H1 (cell line): ENCODE measurements at regions not wholly inside any gene's neighbourhood (a gene's known extent, or its start where the extent isn't known, plus 50 kb on each side); places are given as distances from the start of the nearest gene placed in this dataset.

Source experiments
- CTCF ChIA-PET: fragments of 300-600 bp; sonication (Branson Sonifier 250); formaldehyde crosslinking; loops from one replicate; lab custom pipeline; 2021; ENCODE audit not compliant: partially characterized antibody; lab: Charles Lee
- POLR2A ChIA-PET: fragments of 300-600 bp; sonication (Branson Sonifier 250); formaldehyde crosslinking; loops from one replicate; lab custom pipeline; 2021; ENCODE audit warnings: inconsistent platforms; ENCODE audit not compliant: partially characterized antibody; lab: Charles Lee
- DNase-seq, 2 experiments: peaks; one replicate each; pipeline versions ENCODE4 v3.0.0 to v3.0.0-alpha.2; 2010 to 2022; ENCODE audit warnings: low spot score in 2 of 2, low read depth in 1 of 2, mixed read lengths in 1 of 2
- FAIRE-seq: peaks from 2 replicates; lab custom pipeline; 2011; peaks lifted over from hg19 to GRCh38; lab: Jason Lieb, UNC
- H2AFZ ChIP-seq: 2 replicates; pipeline ENCODE4 v1.8.1; 2012; ENCODE audit warnings: low read length, inconsistent platforms
- H2AK5ac ChIP-seq: 2 replicates; pipeline ENCODE4 v1.6.1; 2013; ENCODE audit warnings: low read depth, low read length
- H2BK120ac ChIP-seq: replicated peaks from 2 replicates; pipeline ENCODE3; 2013; ENCODE audit warnings: low read depth, low read length, inconsistent platforms
- H2BK12ac ChIP-seq: 2 replicates; pipeline ENCODE4 v1.6.1; 2013; ENCODE audit warnings: low read depth, low read length
- H2BK15ac ChIP-seq: 2 replicates; pipeline ENCODE4 v1.6.1; 2013; ENCODE audit warnings: low read length
- H2BK20ac ChIP-seq: 2 replicates; pipeline ENCODE4 v1.6.1; 2013; ENCODE audit warnings: low read length
- H2BK5ac ChIP-seq: 2 replicates; pipeline ENCODE4 v1.6.1; 2013; ENCODE audit warnings: low read depth, low read length
- H3K14ac ChIP-seq: 2 replicates; pipeline ENCODE4 v1.6.1; 2013; ENCODE audit warnings: inconsistent platforms; ENCODE audit not compliant: insufficient read length
- H3K18ac ChIP-seq: 2 replicates; pipeline ENCODE4 v1.6.1; 2013; ENCODE audit warnings: low read length; ENCODE audit errors: extremely low read depth
- H3K23ac ChIP-seq: 2 replicates; pipeline ENCODE4 v1.6.1; 2013; ENCODE audit warnings: inconsistent platforms; ENCODE audit not compliant: insufficient read length
- H3K23me2 ChIP-seq: 2 replicates; pipeline ENCODE4 v1.6.1; 2013; ENCODE audit warnings: low read depth, low read length
- H3K27ac ChIP-seq: 2 replicates; pipeline ENCODE4 v1.6.1; 2011; ENCODE audit warnings: low read depth, low read length, inconsistent platforms
- H3K27me3 ChIP-seq, 4 experiments: replicated peaks in 1 of 4; 1 replicate in 1 of 4; 2 replicates in 3 of 4; pipeline versions ENCODE4 v1.6.1 to v1.8.1; 2011 to 2013; ENCODE audit warnings: low read length in 3 of 4, mild to moderate bottlenecking in 3 of 4, inconsistent platforms in 2 of 4, mixed read lengths in 2 of 4, moderate library complexity in 1 of 4; ENCODE audit not compliant: control insufficient read depth in 3 of 4, insufficient read depth in 3 of 4; ENCODE audit errors: extremely low read depth in 1 of 4
- H3K36me3 ChIP-seq, 4 experiments: 2 replicates each; pipeline versions ENCODE4 v1.6.1 to v1.8.1; 2011 to 2013; ENCODE audit warnings: mild to moderate bottlenecking in 4 of 4, low read length in 3 of 4, moderate library complexity in 2 of 4, control low read depth in 1 of 4, inconsistent platforms in 1 of 4; ENCODE audit not compliant: insufficient read depth in 4 of 4, control insufficient read depth in 2 of 4
- H3K4ac ChIP-seq: replicated peaks from 2 replicates; pipeline ENCODE3; 2013; ENCODE audit warnings: low read length, low read depth, mixed read lengths, inconsistent platforms; ENCODE audit not compliant: insufficient read length
- H3K4me1 ChIP-seq, 4 experiments: replicated peaks in 1 of 4; 1 replicate in 1 of 4; 2 replicates in 3 of 4; pipeline versions ENCODE4 v1.6.1 to v1.8.1; 2011 to 2013; ENCODE audit warnings: low read length in 3 of 4, inconsistent platforms in 2 of 4, mixed read lengths in 1 of 4; ENCODE audit not compliant: insufficient read depth in 4 of 4, control insufficient read depth in 3 of 4
- H3K4me2 ChIP-seq, 2 experiments: 2 replicates each; pipeline versions ENCODE4 v1.6.1 to v1.8.1; 2011 to 2013; ENCODE audit warnings: low read depth in 2 of 2, low read length in 2 of 2, control low read depth in 1 of 2, inconsistent platforms in 1 of 2, mild to moderate bottlenecking in 1 of 2; ENCODE audit not compliant: insufficient read depth in 1 of 2
- H3K4me3 ChIP-seq, 4 experiments: fragments of 200-600, 300-600 bp in 1 of 4; sonication (generic), shearing (Covaris generic), sonication (Bioruptor Twin) in 1 of 4; 2 replicates each; pipeline versions ENCODE4 v1.5.1 to v1.8.1; 2011 to 2016; ENCODE audit warnings: low read length in 4 of 4, low read depth in 3 of 4, control low read depth in 2 of 4, inconsistent platforms in 2 of 4, mild to moderate bottlenecking in 2 of 4, mixed read lengths in 1 of 4, moderate library complexity in 1 of 4; ENCODE audit not compliant: insufficient read depth in 2 of 4; ENCODE audit errors: extremely low read depth in 1 of 4
- H3K56ac ChIP-seq: replicated peaks from 2 replicates; pipeline ENCODE3; 2013; ENCODE audit warnings: low read depth, mild to moderate bottlenecking, mixed read lengths, low read length, inconsistent platforms; ENCODE audit not compliant: insufficient read length
- H3K79me1 ChIP-seq: 2 replicates; pipeline ENCODE4 v1.6.1; 2013; ENCODE audit warnings: low read depth, low read length, control low read depth
- H3K79me2 ChIP-seq, 2 experiments: 2 replicates each; pipeline versions ENCODE4 v1.6.1 to v1.8.1; 2012 to 2013; ENCODE audit warnings: low read length in 2 of 2, mild to moderate bottlenecking in 2 of 2, inconsistent platforms in 1 of 2; ENCODE audit not compliant: insufficient read depth in 2 of 2, control insufficient read depth in 1 of 2
- H3K9ac ChIP-seq, 4 experiments: replicated peaks in 1 of 4; 1 replicate in 1 of 4; 2 replicates in 3 of 4; pipeline versions ENCODE4 v1.6.1 to v1.8.1; 2011 to 2013; ENCODE audit warnings: low read depth in 3 of 4, low read length in 3 of 4, control low read depth in 2 of 4, mild to moderate bottlenecking in 2 of 4, moderate library complexity in 2 of 4, inconsistent platforms in 1 of 4; ENCODE audit errors: extremely low read depth in 1 of 4
- H3K9me3 ChIP-seq, 2 experiments: 2 replicates each; pipeline versions ENCODE4 v1.6.1 to v1.8.1; 2012 to 2013; ENCODE audit warnings: mild to moderate bottlenecking in 2 of 2, moderate library complexity in 2 of 2, control low read depth in 1 of 2, inconsistent platforms in 1 of 2, low read depth in 1 of 2, low read length in 1 of 2, mixed read lengths in 1 of 2; ENCODE audit not compliant: insufficient read depth in 2 of 2
- H4K20me1 ChIP-seq, 2 experiments: replicated peaks in 1 of 2; 2 replicates each; pipeline versions ENCODE3 to v1.8.1; 2011 to 2013; ENCODE audit warnings: inconsistent platforms in 2 of 2, low read length in 2 of 2, mild to moderate bottlenecking in 1 of 2; ENCODE audit not compliant: insufficient read depth in 2 of 2, control insufficient read depth in 1 of 2
- H4K5ac ChIP-seq: 2 replicates; pipeline ENCODE4 v1.6.1; 2013; ENCODE audit warnings: low read length, low read depth, mixed read lengths, inconsistent platforms; ENCODE audit not compliant: insufficient read length
- H4K8ac ChIP-seq: 2 replicates; pipeline ENCODE4 v1.8.0; 2013; ENCODE audit warnings: mild to moderate bottlenecking, moderate library complexity, low read length, inconsistent platforms; ENCODE audit not compliant: insufficient read depth; ENCODE audit errors: extremely low read depth
- H4K91ac ChIP-seq: replicated peaks from 2 replicates; pipeline ENCODE3; 2013; ENCODE audit warnings: low read length, mixed read lengths, inconsistent platforms; ENCODE audit not compliant: insufficient read length
- FOSL1 ChIP-seq: IDR thresholded peaks from 2 replicates; pipeline ENCODE4 v1.6.1; 2011; ENCODE audit warnings: mild to moderate bottlenecking, low read depth, low read length, moderate library complexity; ENCODE audit not compliant: insufficient read depth
- PHF8 ChIP-seq: fragments of 200-600 bp; sonication (generic); conservative IDR thresholded peaks from 2 replicates; pipeline ENCODE4 v1.7.1; 2012; ENCODE audit warnings: low read depth, mild to moderate bottlenecking, inconsistent platforms, low read length, moderate library complexity
- ZNF274 ChIP-seq: IDR thresholded peaks from 2 replicates; pipeline ENCODE4 v1.7.0; 2012; ENCODE audit warnings: low read length, borderline replicate concordance; ENCODE audit errors: extremely low read depth
- WGBS, 2 experiments: shearing (Covaris generic) in 1 of 2; methylation state at CpG; one replicate each; pipeline versions ENCODE4 v1.1.6 to v1.1.7; 2013 to 2015; ENCODE audit warnings: low lambda C conversion rate in 2 of 2, mixed read lengths in 2 of 2, inconsistent platforms in 1 of 2, low coverage in 1 of 2, missing lambda C conversion rate in 1 of 2; ENCODE audit not compliant: insufficient replicate concordance in 2 of 2, insufficient coverage in 1 of 2, insufficient read length in 1 of 2; ENCODE audit errors: extremely low coverage in 1 of 2, missing lambda C conversion rate in 1 of 2; 5-methylcytosine and 5-hydroxymethylcytosine counted together
- TF ChIP-seq, protein P1 (sequence below): IDR thresholded peaks from 2 replicates; pipeline ENCODE4 v1.6.1; 2012; ENCODE audit warnings: inconsistent platforms

DNA sequence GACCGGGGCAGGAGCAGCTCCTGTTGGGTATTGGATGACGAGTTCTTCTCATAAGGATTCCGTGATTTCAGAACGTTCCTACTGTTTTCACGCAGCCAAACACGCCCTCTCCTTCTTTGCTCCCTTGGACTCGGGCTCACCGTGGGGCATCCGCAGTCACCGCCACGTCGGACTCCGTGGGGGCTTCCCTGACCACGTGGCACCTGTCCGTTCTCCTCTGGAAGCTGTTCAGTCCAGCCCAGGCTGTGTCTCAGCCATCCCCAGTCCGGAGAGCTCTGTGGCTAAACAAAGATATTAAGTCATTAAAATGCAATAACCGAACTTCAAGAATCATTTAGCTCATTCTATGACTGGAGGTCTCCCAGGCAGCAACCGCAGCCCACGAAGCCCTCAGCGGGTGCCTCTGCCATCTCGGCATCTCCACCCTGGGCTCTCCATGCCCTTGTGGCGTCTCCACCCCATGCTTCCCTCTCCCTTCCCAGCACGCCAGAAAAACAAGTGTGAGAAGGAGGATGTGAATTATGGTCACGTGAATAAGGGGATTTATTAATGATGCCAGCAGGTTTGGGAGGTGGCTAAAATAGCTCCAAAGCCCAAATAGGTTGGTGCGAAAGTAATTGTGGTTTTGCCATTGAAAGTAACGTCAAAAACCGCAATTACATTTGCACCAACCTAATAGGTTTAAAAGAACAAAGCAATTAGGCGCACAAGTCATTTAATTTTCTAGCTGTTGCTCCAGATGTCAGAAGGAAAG is 224.6 kb upstream of the PPP2R2D start:
- CTCF ChIA-PET: interaction anchor here (1.1 to 2.0 kb wide), 2 partner anchors 12 to 13 kb away, joined by 4 to 7 read pairs; no protein-coding TSS in a partner anchor
- POLR2A ChIA-PET: interaction anchor here (0.6 to 2.5 kb wide), 6 partner anchors 8 to 82 kb away, joined by 3 to 9 read pairs (median 4); no protein-coding TSS in a partner anchor
- H3K56ac ChIP-seq: no peak overlapping the region
- H4K8ac ChIP-seq: no peak overlapping the region
- no peaks in the 10 kb centered on the region for H3K79me1 ChIP-seq
- no peaks in the 10 kb centered on the region for H3K23me2 ChIP-seq
- no peaks in the 10 kb centered on the region for H3K36me3 ChIP-seq
- no peak overlapping the region for H3K14ac ChIP-seq
- peaks cover 0 to 2% (median 0%) of the 10 kb centered on the region in 4 experiments; a peak in 3 of 7 replicates for H3K27me3 ChIP-seq
- no peak for DNase-seq
- no peak overlapping the region for H2AFZ ChIP-seq
- H2AK5ac ChIP-seq: peak overlapping the region; percentile 90
- H3K4ac ChIP-seq: peak overlapping the region; percentile 36
- H3K4me3 ChIP-seq: peak overlapping the region in 1 of 4 experiments; percentile 47; a peak in 3 of 8 replicates
- no peaks in the 10 kb centered on the region for H4K20me1 ChIP-seq
- H2BK20ac ChIP-seq: peak overlapping the region; percentile 99
- H3K4me1 ChIP-seq: peaks cover 0 to 24% (median 13%) of the 10 kb centered on the region in 4 experiments; a peak in 5 of 7 replicates
- no peak overlapping the region for H3K27ac ChIP-seq
- 73% methylated on average over 28 of the region's 28 CpGs; no CpG with 5 or more reads in 1 of the 2 experiments for WGBS, 2 experiments
- peak overlapping the region; percentile 98 for H2BK12ac ChIP-seq
- H3K9me3 ChIP-seq: peaks cover 0 to 6% of the 10 kb centered on the region in 2 experiments; a peak in 2 of 4 replicates
- H3K79me2 ChIP-seq: no peaks in the 10 kb centered on the region
- H2BK15ac ChIP-seq: 0 out of 2 replicates have a peak overlapping the region, but pooled peaks have one; percentile 19
- peak overlapping the region; percentile 95 for H4K91ac ChIP-seq
- peak overlapping the region; percentile 87 for H3K18ac ChIP-seq
- H3K23ac ChIP-seq: no peak overlapping the region
- no peak for FAIRE-seq
- peak overlapping the region; percentile 88; the same call in 1 of the 2 replicates for H2BK5ac ChIP-seq
- H4K5ac ChIP-seq: no peak overlapping the region
- no peak overlapping the region for H3K9ac ChIP-seq
- TF ChIP-seq, protein P1, sequence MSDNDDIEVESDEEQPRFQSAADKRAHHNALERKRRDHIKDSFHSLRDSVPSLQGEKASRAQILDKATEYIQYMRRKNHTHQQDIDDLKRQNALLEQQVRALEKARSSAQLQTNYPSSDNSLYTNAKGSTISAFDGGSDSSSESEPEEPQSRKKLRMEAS: 0 out of 2 replicates have a peak, but pooled peaks have one; percentile 25
- TF ChIP-seq FOSL1: no peak
- no peak for TF ChIP-seq PHF8
- TF ChIP-seq ZNF274: no peak
- peak overlapping the region; percentile 61 to 67 for H3K4me2 ChIP-seq
- H2BK120ac ChIP-seq: peak overlapping the region; percentile 63
